ENCODE measurements at regions not wholly inside any gene's neighbourhood (a gene's known extent, or its start where the extent isn't known, plus 50 kb on each side); places are given as distances from the start of the nearest gene placed in this dataset.

DNA sequence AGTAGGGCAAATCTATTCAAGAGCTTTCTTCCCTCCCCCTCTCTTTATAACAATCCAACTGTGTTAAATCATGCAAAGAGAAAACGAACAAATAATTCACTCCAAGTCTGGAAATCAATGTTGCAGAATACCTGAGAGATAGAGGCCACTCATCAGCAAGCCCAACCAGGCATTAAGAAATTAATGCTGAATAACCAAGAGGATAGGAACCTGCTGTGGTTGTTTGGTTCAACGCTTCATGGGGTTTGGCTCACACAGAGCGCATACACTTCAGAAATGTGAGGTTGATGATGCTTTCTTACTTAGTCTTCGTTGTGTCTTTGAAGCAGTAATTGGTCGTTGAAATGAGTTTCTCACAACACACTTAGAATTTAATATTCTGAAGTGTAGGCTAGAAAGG is 1540.0 kb upstream of the PABPC4L start:
- H3K9me3 Mint-ChIP-seq: peaks cover 3 to 7% of the 10 kb centered on the region in 2 donors
- no peak overlapping the region for H3K4me3 Mint-ChIP-seq
- no peaks in the 10 kb centered on the region for H3K27me3 Mint-ChIP-seq (ENCODE audit: low read depth)
- H3K27ac Mint-ChIP-seq: no peak overlapping the region
- ATAC-seq (replicated peaks in 1 of 2): no peak
- DNase-seq: no peak
- H3K4me1 Mint-ChIP-seq (ENCODE audit: low read depth): no peaks in the 10 kb centered on the region
- H3K36me3 Mint-ChIP-seq (ENCODE audit: insufficient read depth in 2 of 2): peaks cover 0 to 2% of the 10 kb centered on the region in 2 donors

DNA sequence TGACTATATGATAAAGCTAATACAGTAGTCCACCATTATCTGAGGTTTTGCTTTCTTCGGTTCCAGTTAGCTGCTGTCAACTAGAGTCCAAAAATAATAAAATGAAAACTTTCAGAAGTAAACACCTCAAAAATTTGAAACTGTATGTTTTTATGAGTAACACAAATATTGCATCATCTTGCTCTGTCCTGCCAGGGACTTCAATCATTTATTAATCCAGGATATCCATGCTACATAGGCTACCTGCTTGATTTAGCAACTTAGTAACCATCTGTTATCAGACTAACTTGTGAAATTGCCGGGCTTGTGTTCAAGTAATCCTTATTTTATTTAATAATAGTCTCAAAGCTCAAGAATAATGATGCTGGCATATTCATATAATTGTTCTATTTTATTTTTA is 1537.8 kb upstream of the PABPC4L start:
- DNase-seq (no peak), ATAC-seq (replicated peaks in 1 of 2) (no peak)
- Mint-ChIP-seq H3K27me3 (ENCODE audit: low read depth) (no peaks in the 10 kb centered on the region), H3K9me3 (peaks cover 3 to 7% of the 10 kb centered on the region in 2 donors), H3K4me1 (ENCODE audit: low read depth) (no peaks in the 10 kb centered on the region), H3K36me3 (ENCODE audit: insufficient read depth in 2 of 2) (peaks cover 0 to 2% of the 10 kb centered on the region in 2 donors), H3K27ac (no peak overlapping the region), H3K4me3 (no peak overlapping the region)

DNA sequence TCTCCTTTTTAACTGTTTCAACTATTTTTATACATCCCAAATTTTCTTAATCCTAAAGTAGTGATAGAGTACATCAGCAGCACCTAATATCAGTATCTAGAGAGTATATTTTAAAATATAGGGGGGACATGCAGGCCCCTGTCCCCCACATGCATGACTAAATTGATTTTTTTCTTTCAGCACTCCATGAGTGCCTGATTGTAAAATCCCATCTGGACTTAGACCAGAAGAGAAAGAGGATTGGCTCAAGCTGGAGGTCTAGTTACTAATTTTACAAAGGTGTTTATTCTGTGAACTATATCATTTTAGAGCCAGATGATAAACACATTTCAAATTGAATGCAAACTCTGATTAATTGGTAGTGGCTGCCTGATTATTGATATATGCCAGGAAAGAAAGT is 1533.9 kb upstream of the PABPC4L start:
- Mint-ChIP-seq H3K4me3 (no peak overlapping the region), H3K9me3 (peaks cover 4 to 5% of the 10 kb centered on the region in 2 donors), H3K36me3 (ENCODE audit: insufficient read depth in 2 of 2) (peaks cover 2% of the 10 kb centered on the region in 2 donors), H3K27ac (no peak overlapping the region), H3K4me1 (ENCODE audit: low read depth) (no peaks in the 10 kb centered on the region), H3K27me3 (ENCODE audit: low read depth) (no peaks in the 10 kb centered on the region)
- DNase-seq: no peak
- ATAC-seq (replicated peaks in 1 of 2): no peak

DNA sequence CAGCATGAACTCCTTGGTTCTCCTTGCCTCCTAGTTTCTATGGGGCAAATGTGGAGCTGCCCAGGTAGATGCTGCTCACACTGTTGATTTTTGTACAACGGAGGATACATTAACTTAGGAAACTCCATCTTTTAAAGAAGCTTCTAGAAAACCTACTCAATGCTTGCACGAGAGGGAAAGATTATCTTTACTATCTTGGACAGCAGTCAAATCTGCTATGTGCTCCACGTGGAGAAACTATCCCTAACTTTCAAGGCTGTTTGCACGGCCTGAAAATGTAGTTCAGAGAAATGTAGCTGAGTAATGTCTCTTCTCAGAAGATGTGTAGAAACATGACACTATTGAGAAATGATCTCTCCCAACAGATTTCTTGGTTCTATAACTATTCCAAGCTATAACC is 1530.9 kb upstream of the PABPC4L start:
- H3K27ac Mint-ChIP-seq: no peak overlapping the region
- no peaks in the 10 kb centered on the region for H3K4me1 Mint-ChIP-seq (ENCODE audit: low read depth)
- no peak overlapping the region for H3K4me3 Mint-ChIP-seq

DNA sequence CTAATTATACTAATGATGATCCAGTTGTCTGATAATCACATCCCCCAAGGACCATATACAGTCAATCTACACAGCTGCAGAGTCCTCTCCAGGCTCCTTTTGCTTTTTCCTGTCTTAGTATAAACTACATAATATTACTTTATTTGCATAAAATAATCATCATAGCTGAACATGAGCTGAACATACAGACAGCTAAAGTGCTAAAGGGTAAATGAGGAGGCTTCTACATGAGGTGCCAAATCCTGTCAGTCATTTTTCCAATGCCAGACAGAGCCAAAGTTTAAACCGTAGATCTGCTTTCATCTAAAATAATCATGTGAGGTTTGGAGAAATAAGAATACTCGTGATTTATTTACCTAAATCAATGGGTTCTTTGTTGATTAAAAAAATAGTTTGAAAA is 1530.1 kb upstream of the PABPC4L start:
- H3K9me3 Mint-ChIP-seq: peaks cover 2 to 3% of the 10 kb centered on the region in 2 donors

More for the DNA sequence above, 1530.9 kb upstream of the PABPC4L start:
- Mint-ChIP-seq H3K9me3 (peaks cover 2 to 3% of the 10 kb centered on the region in 2 donors), H3K27me3 (ENCODE audit: low read depth) (no peaks in the 10 kb centered on the region), H3K36me3 (ENCODE audit: insufficient read depth in 2 of 2) (peaks cover 0 to 2% of the 10 kb centered on the region in 2 donors)
- no peak for ATAC-seq (replicated peaks in 1 of 2)
- DNase-seq: no peak

DNA sequence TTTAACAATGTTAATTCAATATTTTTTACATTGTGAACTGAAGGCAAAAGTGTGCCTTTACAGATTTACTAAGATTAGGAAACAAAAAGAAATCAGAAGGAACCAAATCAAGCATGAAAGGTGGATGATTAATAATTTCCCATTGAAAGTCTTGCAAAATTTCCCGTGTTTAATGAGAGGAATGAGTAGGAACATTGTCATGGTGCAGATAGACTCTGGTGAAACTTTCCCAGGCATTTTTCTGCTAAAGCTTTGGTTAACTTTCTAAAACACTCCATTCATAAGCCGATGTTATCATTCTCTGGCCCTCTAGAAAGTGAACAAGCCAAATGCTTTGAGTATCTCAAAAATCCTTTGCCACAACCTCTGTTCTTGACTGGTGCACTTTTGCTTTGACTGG is 1522.8 kb upstream of the PABPC4L start:
- no peaks in the 10 kb centered on the region for H3K36me3 Mint-ChIP-seq (ENCODE audit: insufficient read depth in 2 of 2)
- DNase-seq (no peak), ATAC-seq (replicated peaks in 1 of 2) (no peak)
- H3K27ac Mint-ChIP-seq: no peak overlapping the region
- no peaks in the 10 kb centered on the region for H3K27me3 Mint-ChIP-seq (ENCODE audit: low read depth)
- peaks cover 2 to 4% of the 10 kb centered on the region in 2 donors for H3K9me3 Mint-ChIP-seq
- H3K4me1 Mint-ChIP-seq (ENCODE audit: low read depth): no peaks in the 10 kb centered on the region
- H3K4me3 Mint-ChIP-seq: no peak overlapping the region

More for the DNA sequence above, 1530.1 kb upstream of the PABPC4L start:
- Mint-ChIP-seq H3K27me3 (ENCODE audit: low read depth) (no peaks in the 10 kb centered on the region), H3K27ac (no peak overlapping the region), H3K4me3 (no peak overlapping the region), H3K4me1 (ENCODE audit: low read depth) (no peaks in the 10 kb centered on the region), H3K36me3 (ENCODE audit: insufficient read depth in 2 of 2) (peaks cover 0 to 2% of the 10 kb centered on the region in 2 donors)
- ATAC-seq (replicated peaks in 1 of 2) (no peak), DNase-seq (no peak)

DNA sequence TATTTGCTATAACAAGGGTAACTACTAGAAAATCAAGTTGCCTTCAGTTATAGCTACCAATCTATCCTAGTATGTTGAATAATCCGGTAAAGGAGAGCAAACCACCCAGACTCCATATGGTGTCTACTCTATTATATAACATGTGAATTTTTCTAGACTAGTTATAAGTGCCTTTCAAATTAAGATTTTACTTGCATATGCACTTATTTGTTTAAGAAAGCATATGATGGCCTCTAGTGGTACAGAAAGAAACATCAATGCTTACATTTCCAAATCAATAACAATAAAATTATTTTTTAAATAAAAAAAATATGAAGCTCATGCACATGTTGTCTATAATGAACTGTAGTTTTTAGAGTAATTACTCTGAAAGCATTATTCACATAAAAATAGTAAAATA is 1516.4 kb upstream of the PABPC4L start:
- Mint-ChIP-seq H3K27me3 (ENCODE audit: low read depth) (no peaks in the 10 kb centered on the region), H3K27ac (no peak overlapping the region), H3K9me3 (peaks cover 2 to 4% of the 10 kb centered on the region in 2 donors), H3K36me3 (ENCODE audit: insufficient read depth in 2 of 2) (no peaks in the 10 kb centered on the region), H3K4me1 (ENCODE audit: low read depth) (no peaks in the 10 kb centered on the region), H3K4me3 (no peak overlapping the region)
- no peak for DNase-seq
- ATAC-seq (replicated peaks in 1 of 2): no peak

DNA sequence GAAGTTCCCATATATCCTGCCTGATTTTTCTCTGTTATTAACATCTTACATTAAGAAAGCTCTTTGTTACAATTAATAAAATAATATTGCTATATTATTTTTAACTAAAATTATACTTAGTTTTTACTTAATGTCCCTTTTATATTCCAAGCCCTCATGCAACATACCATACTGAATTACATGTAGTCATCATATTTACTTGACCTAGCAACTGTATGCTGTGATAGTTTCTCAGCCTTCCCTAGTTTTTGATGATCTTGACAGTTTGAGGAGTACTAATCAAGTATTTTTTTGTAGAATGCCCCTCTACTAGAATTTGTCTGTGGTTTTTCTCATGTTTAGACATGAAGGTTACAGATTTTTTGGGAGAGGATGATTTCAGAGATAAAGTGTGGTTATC is 1503.8 kb upstream of the PABPC4L start:
- Mint-ChIP-seq H3K27me3 (ENCODE audit: low read depth) (no peaks in the 10 kb centered on the region), H3K4me1 (ENCODE audit: low read depth) (no peaks in the 10 kb centered on the region), H3K9me3 (peaks cover 0 to 2% of the 10 kb centered on the region in 2 donors), H3K27ac (no peak overlapping the region), H3K36me3 (ENCODE audit: insufficient read depth in 2 of 2) (no peaks in the 10 kb centered on the region), H3K4me3 (no peak overlapping the region)
- ATAC-seq (replicated peaks in 1 of 2): no peak
- DNase-seq: no peak

DNA sequence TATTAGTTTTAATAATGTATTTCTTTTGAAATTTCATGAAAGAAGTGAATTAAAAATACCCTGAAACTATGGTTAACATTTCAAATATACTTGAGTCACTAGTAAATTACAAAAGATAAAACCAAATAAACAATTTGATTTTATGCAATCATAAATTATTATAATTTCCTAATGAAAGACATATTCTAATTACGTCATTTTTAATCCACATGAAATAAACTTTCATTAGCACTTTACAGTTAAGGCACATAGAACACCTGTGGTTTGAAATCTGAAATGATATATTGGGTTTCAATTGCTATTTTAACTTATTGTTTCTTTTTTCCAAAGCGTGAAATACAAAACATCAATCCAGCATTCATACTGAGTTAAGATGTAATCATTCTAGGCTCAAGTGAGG is 1492.5 kb upstream of the PABPC4L start:
- H3K4me3 Mint-ChIP-seq: no peak overlapping the region
- H3K27me3 Mint-ChIP-seq (ENCODE audit: low read depth): no peaks in the 10 kb centered on the region
- H3K36me3 Mint-ChIP-seq (ENCODE audit: insufficient read depth in 2 of 2): no peaks in the 10 kb centered on the region
- ATAC-seq (replicated peaks in 1 of 2) (no peak), DNase-seq (no peak)
- no peak overlapping the region for H3K27ac Mint-ChIP-seq
- H3K4me1 Mint-ChIP-seq (ENCODE audit: low read depth): no peaks in the 10 kb centered on the region
- peaks cover 3 to 6% of the 10 kb centered on the region in 2 donors for H3K9me3 Mint-ChIP-seq

DNA sequence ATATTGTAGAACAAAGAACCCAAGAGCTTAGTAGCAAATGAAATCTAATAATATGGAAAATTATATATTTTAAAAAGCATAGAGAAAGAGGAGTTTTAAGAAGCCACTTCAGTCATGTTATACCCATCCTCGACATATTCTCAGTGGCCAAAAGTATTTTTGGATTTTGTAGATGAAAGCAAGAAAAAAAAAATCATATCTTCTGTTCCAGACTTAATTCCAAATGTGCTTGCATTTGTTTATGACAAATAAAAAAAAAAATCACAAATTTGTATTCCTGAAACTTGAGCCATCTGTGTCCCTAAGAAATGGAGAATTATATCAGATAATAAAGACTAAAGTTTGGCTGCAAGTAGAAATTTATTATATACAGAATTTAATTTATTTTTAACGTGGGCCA is 1482.4 kb upstream of the PABPC4L start:
- no peaks in the 10 kb centered on the region for H3K36me3 Mint-ChIP-seq (ENCODE audit: insufficient read depth in 2 of 2)
- no peak overlapping the region for H3K27ac Mint-ChIP-seq
- H3K9me3 Mint-ChIP-seq: peaks cover 8 to 11% of the 10 kb centered on the region in 2 donors
- H3K27me3 Mint-ChIP-seq (ENCODE audit: low read depth): no peaks in the 10 kb centered on the region
- no peaks in the 10 kb centered on the region for H3K4me1 Mint-ChIP-seq (ENCODE audit: low read depth)
- no peak for DNase-seq
- ATAC-seq (replicated peaks in 1 of 2): no peak
- H3K4me3 Mint-ChIP-seq: no peak overlapping the region

DNA sequence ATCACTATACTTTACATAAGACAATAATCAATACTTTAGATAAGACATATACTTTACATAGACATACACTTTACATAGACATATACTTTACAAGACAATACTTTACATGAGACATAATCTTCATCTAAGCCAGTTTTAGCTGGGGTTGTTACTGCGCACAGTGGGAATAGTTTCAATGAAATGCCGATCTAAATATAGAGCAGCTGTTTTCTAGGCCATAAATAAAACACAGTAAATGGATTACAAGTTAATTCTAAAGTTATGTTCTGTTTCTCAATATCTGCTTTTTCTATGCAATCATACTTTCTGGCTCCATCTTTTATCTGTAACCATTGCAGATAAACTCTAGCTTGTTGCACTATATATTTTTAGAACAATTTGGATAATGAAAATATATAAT is 1470.6 kb upstream of the PABPC4L start:
- H3K4me1 Mint-ChIP-seq (ENCODE audit: low read depth): no peaks in the 10 kb centered on the region
- peaks cover 2 to 6% of the 10 kb centered on the region in 2 donors for H3K9me3 Mint-ChIP-seq

DNA sequence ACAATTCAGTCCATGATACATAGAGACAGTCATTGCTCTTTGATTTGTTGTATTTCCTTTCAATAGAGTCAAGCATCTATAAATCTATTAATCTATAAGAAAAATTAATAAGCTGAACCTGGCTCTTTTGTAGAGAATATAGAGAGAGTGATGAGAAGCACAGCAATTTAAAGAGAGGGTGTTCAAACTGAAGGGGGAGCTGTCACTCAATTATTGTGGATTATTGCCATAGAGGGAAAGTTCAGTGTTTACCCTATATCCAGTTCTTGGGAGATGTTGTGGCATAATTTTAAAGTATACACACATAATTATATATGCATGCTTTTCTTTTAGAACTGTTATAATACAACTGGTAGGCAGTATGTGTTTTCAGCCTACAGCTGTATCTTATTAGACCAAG is 1469.0 kb upstream of the PABPC4L start:
- Mint-ChIP-seq H3K27ac (no peak overlapping the region), H3K27me3 (ENCODE audit: low read depth) (no peaks in the 10 kb centered on the region), H3K9me3 (peaks cover 4 to 7% of the 10 kb centered on the region in 2 donors), H3K4me3 (no peak overlapping the region), H3K36me3 (ENCODE audit: insufficient read depth in 2 of 2) (no peaks in the 10 kb centered on the region), H3K4me1 (ENCODE audit: low read depth) (no peaks in the 10 kb centered on the region)
- DNase-seq (no peak), ATAC-seq (replicated peaks in 1 of 2) (no peak)

More for the DNA sequence above, 1470.6 kb upstream of the PABPC4L start:
- H3K36me3 Mint-ChIP-seq (ENCODE audit: insufficient read depth in 2 of 2): peaks cover 0 to 2% of the 10 kb centered on the region in 2 donors
- no peak overlapping the region for H3K4me3 Mint-ChIP-seq
- H3K27me3 Mint-ChIP-seq (ENCODE audit: low read depth): no peaks in the 10 kb centered on the region
- DNase-seq (no peak), ATAC-seq (replicated peaks in 1 of 2) (no peak)
- no peak overlapping the region for H3K27ac Mint-ChIP-seq
